AG20443 (cell line): ENCODE measurements at regions not wholly inside any gene's neighbourhood (a gene's known extent, or its start where the extent isn't known, plus 50 kb on each side); places are given as distances from the start of the nearest gene placed in this dataset.
"Not testable (repeated sequence)": the region's sequence is repeated elsewhere in the genome, so short reads cannot be mapped to it uniquely, and the experiment has no call there.

ENCODE experiments used
- DNase-seq: peaks from one replicate; pipeline ENCODE4 v3.0.0; 2012; ENCODE audit warnings: low spot score, mixed read lengths

DNA sequence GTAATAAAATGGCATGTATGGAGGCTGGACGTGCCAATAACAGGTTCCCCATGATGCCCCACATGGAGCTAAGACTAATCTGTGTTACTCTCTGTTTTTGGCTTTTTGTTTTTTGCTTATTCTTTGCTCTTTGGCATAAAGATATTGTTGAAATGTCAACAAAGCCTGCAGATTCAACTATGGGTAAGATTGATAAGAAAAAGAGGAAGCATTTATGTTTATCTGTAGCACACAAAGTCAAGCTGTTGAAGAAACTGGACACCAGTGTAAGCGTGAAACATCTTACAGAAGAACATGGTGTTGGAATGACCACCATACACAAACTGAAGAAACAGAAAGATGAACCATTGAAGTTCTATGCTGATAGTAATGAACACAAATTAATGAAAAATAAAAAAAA is 402.7 kb downstream of the LTN1 start:
- no peak for DNase-seq

DNA sequence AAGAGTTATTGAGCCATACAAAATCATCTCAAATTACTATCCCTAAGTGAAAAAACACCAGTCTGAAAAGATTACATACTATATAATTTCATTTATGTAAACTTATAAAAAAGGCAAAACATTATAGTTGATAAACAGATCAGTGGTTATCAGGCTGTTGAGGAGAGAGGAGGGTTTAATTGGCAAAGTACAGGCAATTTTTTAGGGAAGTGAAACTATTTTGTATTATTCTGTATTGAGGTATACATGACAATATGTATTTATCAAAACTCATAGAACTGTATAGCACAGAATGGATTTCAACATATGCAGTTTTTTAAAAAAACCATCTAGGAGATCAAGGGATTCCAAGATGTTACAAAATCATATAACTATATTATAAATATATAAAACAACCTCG is 403.7 kb downstream of the LTN1 start:
- DNase-seq: no peak

GRCh38 chr21:28587748-28588147 is 404.9 kb downstream of the LTN1 start:
- DNase-seq: no peak

- DNase-seq: no peak
These were observed 410.7 kb downstream of the LTN1 start for GRCh38 chr21:28581976-28582375.

DNA sequence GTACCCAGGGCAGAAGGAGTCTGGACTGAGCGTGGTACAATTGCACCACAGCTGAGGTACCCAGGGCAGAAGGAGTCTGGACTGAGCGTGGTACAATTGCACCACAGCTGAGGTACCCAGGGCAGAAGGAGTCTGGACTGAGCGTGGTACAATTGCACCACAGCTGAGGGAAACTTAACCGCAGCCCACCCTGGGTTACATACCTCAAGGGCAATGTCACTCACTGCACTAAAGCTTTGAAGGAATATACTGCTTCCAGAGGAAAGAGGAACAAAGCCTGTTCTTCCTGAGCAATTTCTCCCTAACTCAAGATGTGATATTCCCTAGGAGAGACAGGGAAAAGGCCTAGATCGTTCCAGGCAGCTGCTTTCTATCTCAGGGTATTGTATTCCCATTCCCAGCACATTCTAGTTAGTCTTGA is 411.4 kb downstream of the LTN1 start:
- DNase-seq: peak; percentile 32

DNA sequence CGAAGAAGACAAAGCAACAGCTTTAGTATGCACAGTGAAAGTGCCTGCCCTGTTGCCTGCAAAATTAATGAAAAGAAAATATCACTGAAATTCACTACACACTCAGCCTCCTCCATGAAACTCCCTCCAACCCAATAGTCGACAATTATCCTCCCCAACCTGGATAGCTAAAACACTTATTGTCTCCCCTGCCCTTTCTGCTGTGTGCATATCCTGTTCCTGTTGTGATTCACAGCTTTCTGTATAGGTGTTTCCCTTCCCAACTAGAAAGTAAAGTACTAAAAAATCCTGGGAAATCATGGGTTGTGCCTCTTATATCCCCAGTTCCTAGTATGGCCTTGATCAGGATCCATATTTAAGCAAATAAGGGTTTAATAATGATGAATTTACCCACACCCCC is 412.1 kb downstream of the LTN1 start:
- DNase-seq: no peak

DNA sequence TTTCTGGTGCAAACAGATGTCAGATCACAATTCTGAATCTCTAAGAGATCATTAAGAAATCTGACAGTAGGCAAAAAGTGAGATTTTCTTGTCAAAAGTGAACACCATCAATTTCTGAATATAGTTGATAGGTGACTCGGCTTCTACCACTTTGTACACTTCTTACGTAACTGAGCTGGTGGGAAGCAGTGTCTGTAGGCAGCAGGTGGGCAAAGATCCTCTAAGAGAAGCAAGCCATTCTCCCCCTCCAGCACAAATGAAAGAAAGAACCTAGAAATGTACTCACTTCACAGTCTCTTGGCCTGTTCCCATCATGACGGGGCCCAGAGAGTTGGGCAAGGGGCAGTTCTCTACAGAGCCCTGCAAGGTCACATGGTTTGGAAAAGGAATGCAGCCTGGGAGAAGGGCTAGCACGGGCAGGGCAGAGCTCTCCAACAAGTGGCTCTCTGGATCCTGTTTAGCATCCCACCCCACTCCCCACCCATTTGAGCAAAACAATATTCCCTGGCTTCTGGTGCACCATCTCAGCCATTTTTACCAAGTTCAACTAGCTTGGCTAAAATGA is 412.6 kb downstream of the LTN1 start:
- DNase-seq: no peak

GRCh38 chr21:28568692-28569091 is 424.0 kb downstream of the LTN1 start:
- DNase-seq: no peak

DNA sequence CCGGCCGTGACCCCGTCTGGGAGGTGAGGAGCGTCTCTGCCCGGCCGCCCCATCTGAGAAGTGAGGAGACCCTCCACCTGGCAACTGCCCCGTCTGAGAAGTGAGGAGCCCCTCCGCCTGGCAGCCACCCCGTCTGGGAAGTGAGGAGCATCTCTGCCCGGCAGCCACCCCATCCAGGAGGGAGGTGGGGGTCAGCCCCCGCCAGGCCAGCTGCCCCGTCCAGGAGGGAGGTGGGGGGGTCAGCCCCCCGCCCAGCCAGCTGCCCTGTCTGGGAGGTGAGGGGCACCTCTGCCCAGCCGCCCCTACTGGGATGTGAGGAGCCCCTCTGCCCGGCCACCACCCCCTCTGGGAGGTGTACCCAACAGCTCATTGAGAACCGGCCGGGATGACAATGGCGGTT is 428.7 kb downstream of the LTN1 start:
- not testable (repeated sequence) for DNase-seq

GRCh38 chr21:28561772-28562171 is 430.9 kb downstream of the LTN1 start:
- no peak for DNase-seq

- DNase-seq: no peak
These were observed 437.8 kb downstream of the LTN1 start for GRCh38 chr21:28554660-28555475.

- no peak for DNase-seq
These were observed 442.4 kb downstream of the LTN1 start for GRCh38 chr21:28550057-28550825.

GRCh38 chr21:28548291-28548690 is 444.4 kb downstream of the LTN1 start:
- no peak for DNase-seq

GRCh38 chr21:28547766-28548165 is 444.9 kb downstream of the LTN1 start:
- DNase-seq: peak; percentile 60

DNA sequence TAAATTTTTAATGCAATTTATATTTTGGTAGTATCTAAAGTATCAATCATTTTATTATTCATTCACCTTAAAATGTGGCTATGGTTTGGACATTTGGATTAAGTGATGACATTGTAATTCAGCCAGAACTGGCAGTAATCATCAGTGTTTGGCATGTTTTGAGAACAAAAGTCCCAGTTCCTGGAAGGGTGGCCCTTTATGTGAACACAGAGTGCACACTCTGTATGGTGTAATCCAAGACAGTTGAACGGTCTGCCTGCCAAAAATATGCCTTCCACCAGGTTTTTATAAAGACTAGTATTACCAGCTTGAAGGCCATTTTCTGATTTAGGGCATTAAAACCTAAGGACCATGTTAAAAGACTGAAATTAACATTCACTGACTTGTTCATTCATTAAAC is 448.7 kb downstream of the LTN1 start:
- DNase-seq: no peak

- DNase-seq: no peak
These were observed 451.1 kb downstream of the LTN1 start for GRCh38 chr21:28541371-28542112.

DNA sequence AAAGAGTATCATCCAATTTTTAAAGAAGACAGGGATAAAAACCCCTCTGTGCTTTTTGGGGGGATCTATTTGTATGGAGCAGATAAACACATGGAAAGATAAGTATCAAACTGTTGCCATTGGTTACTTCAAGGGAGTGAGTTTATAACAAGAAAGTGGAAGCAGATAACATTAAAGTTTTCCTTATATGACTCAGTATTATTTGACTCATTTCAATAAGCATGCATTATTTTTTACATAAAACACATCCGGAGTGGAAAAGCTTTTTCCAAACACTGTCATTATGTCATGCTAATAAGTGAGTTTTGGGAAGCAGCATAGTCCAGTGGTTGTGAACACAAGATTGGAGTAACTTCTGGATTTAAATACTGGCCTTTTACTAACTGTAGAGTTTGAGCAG is 452.2 kb downstream of the LTN1 start:
- DNase-seq: no peak

DNA sequence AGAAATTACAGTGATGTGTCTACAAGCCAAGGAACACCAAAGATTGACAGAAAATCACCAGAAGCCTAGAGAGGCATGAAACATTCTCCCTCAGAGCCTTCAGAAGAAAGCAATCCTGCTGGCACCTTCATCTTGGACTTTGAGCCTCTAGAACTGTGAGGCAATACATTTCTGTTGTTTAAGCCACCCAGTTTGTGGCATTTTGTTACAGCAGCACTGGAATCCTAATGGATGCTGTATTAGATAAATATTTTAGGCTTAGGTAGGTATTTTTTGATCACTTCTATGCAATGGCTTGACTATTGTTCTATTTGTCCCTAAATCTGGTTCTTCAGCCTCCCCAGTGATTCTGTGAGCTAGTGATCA is 453.1 kb downstream of the LTN1 start:
- DNase-seq: no peak

- DNase-seq: no peak
These were observed 453.6 kb downstream of the LTN1 start for GRCh38 chr21:28538987-28539622.

DNA sequence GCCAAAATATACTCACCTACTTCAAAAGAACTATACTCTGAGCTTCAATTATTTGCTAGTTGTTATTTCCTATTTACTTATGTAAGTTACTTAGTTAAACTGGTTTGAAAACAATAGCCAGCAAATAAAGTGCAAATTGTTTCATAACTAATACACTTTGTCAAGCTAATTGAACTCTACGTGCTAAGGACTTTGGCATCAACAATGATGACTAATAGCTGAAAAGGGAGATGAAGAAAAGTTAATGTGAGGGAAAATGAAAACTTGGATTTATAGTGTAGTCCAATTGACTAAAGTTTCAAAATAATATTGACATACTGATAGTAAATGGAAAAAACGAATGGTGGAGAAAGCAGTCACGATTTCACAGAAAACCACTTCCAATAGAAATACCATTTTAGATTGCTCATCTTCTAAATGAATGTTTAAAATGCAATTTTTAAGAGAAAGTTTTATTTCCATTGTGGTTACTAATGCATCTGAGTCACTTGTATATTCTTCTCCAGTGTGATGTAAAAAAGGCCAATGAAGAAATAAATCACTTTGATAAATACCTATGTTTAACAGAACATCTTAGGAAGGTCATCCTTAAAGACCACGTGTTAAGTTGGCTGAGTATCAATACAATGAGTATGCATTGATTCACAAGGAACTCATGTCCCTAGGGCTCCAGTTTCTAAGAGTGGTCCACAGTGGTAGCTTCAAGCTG is 455.2 kb downstream of the LTN1 start:
- peak; percentile 45 for DNase-seq

DNA sequence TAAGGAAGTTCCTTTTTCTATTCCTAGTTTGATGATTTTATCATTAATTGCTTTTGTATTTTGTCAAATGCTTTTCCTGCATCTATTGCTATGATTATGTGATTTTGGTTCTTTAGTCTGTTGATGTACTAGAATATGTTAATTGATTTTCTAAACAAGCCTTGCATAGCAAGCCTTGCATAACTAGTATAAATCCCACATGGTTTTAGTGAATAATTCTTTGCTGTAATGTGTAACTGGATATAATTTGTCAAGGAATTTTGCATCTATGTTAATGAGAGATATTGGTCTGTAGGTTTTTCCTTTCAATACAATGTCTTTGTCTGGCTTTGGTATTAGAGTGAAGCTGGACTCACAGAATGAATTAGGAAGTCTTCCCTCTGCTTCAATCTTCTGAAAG is 460.2 kb downstream of the LTN1 start:
- DNase-seq: no peak
